Gastroesophageal sphincter (tissue), 3 donors: ENCODE measurements at regions not wholly inside any gene's neighbourhood (a gene's known extent, or its start where the extent isn't known, plus 50 kb on each side); places are given as distances from the start of the nearest gene placed in this dataset.

Source experiments
- CTCF ChIP-seq, 4 experiments: fragments of 200-600 bp in 2 of 4; fragments of 450-650 bp in 2 of 4; sonication (generic) in 1 of 4; IDR thresholded peaks; one replicate each; pipeline ENCODE4 v1.5.1; 2017 to 2019; ENCODE audit warnings: antibody characterized with exemption in 4 of 4, mild to moderate bottlenecking in 2 of 4, moderate library complexity in 2 of 4
- EP300 ChIP-seq: sonication (generic); formaldehyde crosslinking; IDR thresholded peaks from one replicate; pipeline ENCODE4 v1.6.1; 2017; ENCODE audit warnings: antibody characterized with exemption, mild to moderate bottlenecking
- POLR2A ChIP-seq, 2 donors: fragments of 450-650 bp; IDR thresholded peaks; one replicate each; pipeline ENCODE4 v1.6.1; 2017; ENCODE audit warnings: antibody characterized with exemption in 2 of 2, mild to moderate bottlenecking in 2 of 2, moderate library complexity in 1 of 2
- POLR2AphosphoS5 ChIP-seq: sonication (generic); formaldehyde crosslinking; IDR thresholded peaks from one replicate; pipeline ENCODE4 v1.6.1; 2017; ENCODE audit warnings: antibody characterized with exemption

- no peak for TF ChIP-seq CTCF (IDR thresholded peaks at IDR 0.05)
- no peak for TF ChIP-seq POLR2AphosphoS5
- no peak for TF ChIP-seq POLR2A (IDR thresholded peaks at IDR 0.05)
- no peak for TF ChIP-seq EP300
These were observed 272.2 kb upstream of the DACH1 start for GRCh38 chr13:72139192-72139591.
